NB4 (cell line): ENCODE measurements at regions not wholly inside any gene's neighbourhood (a gene's known extent, or its start where the extent isn't known, plus 50 kb on each side); places are given as distances from the start of the nearest gene placed in this dataset.

Source experiments
- DNase-seq: peaks from one replicate; pipeline ENCODE4 v3.0.0; 2010; ENCODE audit warnings: low read depth
- H3K4me3 ChIP-seq: one replicate; pipeline ENCODE4 v1.5.1; 2011; ENCODE audit warnings: mild to moderate bottlenecking, low read depth, low read length, moderate library complexity
- CTCF ChIP-seq: IDR thresholded peaks from one replicate; pipeline ENCODE4 v1.5.1; 2012; ENCODE audit warnings: low read depth, low read length
- MAX ChIP-seq: IDR thresholded peaks from 2 replicates; pipeline ENCODE4 v1.6.1; 2011; ENCODE audit warnings: low read depth, low read length
- MYC ChIP-seq: IDR thresholded peaks from 2 replicates; pipeline ENCODE4 v1.6.1; 2011; ENCODE audit warnings: low read depth, low read length
- POLR2A ChIP-seq: IDR thresholded peaks from 2 replicates; pipeline ENCODE4 v1.6.1; 2011; ENCODE audit warnings: mild to moderate bottlenecking; ENCODE audit not compliant: insufficient read length; ENCODE audit errors: extremely low read depth

GRCh38 chr12:87160848-87161601 is 868.2 kb downstream of the C12orf50 start:
- TF ChIP-seq MYC (no peak), POLR2A (no peak), MAX (no peak), CTCF (no peak)
- DNase-seq: no peak
- H3K4me3 ChIP-seq: no peak overlapping the region

- no peak overlapping the region for H3K4me3 ChIP-seq
- no peak for DNase-seq
- TF ChIP-seq CTCF (no peak), MYC (no peak), POLR2A (no peak), MAX (no peak)
These were observed 871.4 kb downstream of the C12orf50 start for GRCh38 chr12:87157791-87158190.

- no peak overlapping the region for H3K4me3 ChIP-seq
- no peak for TF ChIP-seq MAX
- no peak for DNase-seq
These were observed 873.6 kb downstream of the C12orf50 start for GRCh38 chr12:87155621-87156020.

- TF ChIP-seq POLR2A (no peak), CTCF (no peak), MYC (no peak), MAX (no peak)
- DNase-seq: no peak
- no peak overlapping the region for H3K4me3 ChIP-seq
These were observed 876.2 kb downstream of the C12orf50 start for GRCh38 chr12:87152841-87153528.

- DNase-seq: no peak
- no peak for TF ChIP-seq MAX
- no peak overlapping the region for H3K4me3 ChIP-seq
These were observed 877.1 kb downstream of the C12orf50 start for GRCh38 chr12:87152075-87152474.

GRCh38 chr12:87150969-87151662 is 878.1 kb downstream of the C12orf50 start:
- H3K4me3 ChIP-seq: no peak overlapping the region
- DNase-seq: no peak
- TF ChIP-seq CTCF (no peak), MYC (no peak), MAX (no peak), POLR2A (no peak)
